ENCODE measurements at regions not wholly inside any gene's neighbourhood (a gene's known extent, or its start where the extent isn't known, plus 50 kb on each side); places are given as distances from the start of the nearest gene placed in this dataset.
A peak's percentile ranks its signal among the peaks of the same experiment; 100 is the strongest.

DNA sequence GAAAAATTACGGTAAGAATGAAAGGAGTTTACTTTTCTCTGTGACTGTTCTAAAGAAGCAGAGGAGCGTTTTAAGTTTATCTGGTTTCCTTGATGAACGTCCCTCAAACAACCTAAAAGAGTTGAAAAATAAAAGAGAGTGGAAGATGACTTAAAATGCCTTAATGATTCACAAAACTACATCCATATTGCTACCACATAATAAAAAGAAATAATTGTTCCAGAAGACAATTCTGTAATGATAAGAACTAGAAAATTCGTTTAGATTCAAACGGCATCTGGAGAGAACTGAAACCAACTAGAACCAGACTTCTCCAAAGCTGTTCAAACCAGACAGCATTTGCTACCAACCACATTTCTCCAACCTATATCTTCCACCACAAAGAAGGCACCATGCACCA lies 68.1 kb downstream of the TEKT4 start:
- DNase-seq (ENCODE audit: extremely low read depth in 1 of 11, low read depth in 9 of 11, low spot score in 4 of 11) = no peak

DNA sequence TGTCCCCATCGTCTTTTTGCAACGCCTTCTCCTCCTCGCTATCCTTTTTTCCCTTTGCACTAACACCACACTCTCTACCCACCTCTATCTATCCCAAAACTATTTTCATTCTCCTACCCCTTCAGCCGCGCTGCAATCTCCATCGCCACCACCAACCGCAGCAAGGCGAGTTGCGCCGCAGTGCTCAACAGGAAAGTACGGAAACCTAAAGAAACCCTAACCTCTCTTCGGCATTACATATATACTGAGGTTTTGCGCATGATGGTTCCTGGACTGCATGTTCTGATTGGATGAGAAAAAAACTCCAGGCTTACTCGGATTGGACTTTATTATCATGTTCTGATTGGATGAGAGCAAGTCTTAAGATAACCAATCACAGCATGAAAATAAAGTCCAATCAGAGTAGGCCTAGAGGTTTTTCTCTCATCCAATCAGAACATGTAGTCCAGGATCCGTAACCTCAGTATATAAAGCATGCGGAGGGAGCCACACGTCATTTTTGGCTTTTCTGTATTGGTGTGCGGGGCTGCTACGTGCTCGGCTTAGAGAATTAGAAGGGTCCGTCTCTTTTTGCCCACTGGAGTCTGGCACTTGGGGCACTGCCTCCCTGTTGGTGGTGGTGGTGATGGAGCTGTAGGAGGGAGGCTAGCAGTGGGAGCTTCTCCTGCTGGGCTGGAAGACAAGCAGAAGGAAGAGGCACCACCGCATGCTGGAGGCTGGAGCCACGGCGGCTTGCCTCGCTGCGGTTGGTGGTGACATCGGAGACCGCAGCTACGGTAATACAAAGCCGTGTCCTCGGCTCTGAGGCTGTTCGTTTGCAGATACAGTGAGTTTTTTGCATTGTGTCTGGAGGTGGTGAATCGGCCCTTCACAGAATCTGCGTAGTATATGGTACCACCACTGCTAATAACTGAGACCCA lies 76.1 kb downstream of the TEKT4 start:
- no peak for DNase-seq (ENCODE audit: extremely low read depth in 1 of 11, low read depth in 9 of 11, low spot score in 4 of 11)

DNA sequence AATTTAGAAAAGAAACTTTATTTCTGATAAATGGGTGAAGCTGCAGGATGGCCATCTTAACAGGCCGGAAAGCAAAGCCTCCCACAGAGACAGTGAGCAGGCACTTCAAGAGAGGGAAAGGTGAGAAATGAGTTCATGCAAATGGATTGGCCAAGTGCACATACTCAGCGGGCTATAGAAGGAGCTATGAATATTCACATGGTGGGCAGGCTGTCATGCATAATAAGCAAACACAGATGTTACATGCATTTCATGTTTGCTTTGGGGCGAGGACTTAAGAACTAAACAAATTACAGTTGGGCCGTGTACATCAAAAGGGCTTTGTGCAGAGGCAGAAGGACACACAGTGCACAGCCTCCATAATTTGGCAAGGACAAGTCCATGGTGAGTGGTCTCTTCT lies 69.8 kb upstream of the MAL start:
- DNase-seq (ENCODE audit: extremely low read depth in 1 of 11, low read depth in 9 of 11, low spot score in 4 of 11) = no peak

DNA sequence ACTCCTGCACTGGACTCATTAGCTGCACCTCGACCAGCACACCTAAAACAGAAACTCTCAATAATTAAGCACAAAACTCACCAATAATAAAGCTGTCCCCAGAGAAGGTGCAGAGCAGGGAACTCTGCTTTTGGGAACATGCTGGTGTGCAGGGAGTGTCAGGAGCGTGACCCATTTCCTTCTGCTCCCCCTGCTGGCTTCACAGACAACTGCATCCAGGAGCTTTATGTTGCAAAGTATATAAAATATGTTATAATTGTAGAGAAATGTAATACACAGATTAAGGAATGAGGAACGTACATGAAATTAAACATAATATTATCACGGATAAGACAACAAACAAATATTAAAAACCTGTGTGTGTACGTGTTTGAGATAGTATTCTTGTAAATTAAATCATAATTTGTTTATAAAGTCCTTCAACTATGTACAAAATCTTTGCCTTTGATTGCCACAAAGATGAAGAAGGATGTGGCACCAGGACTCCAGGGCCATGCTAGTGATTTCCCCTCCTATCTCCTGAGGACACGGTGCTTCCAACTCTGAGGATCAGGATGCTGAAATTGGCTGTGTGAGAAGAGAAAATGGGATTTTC lies 68.6 kb upstream of the MAL start:
- peak in 8 of 11 donors; percentile 1 to 18 (median 10) for DNase-seq (ENCODE audit: extremely low read depth in 1 of 11, low read depth in 9 of 11, low spot score in 4 of 11)

DNA sequence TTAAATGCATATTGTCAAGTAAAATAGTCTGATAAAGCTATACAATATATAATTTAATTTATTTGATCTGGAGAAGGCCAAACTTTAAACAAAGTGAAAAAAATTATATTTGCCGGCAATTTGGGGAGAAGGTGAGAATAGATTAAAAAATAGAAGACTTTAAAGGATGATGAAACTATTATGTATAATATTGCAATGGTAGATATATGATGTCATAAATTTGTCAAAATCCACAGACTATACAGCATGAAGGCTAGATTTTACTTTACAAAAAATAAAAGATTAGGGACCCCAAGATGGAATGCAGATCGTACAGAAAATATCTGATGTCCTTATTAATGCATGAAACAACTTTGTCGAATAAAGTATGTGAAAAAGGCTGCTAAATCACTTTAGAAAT lies 67.3 kb upstream of the MAL start:
- no peak for DNase-seq (ENCODE audit: extremely low read depth in 1 of 11, low read depth in 9 of 11, low spot score in 4 of 11)

DNA sequence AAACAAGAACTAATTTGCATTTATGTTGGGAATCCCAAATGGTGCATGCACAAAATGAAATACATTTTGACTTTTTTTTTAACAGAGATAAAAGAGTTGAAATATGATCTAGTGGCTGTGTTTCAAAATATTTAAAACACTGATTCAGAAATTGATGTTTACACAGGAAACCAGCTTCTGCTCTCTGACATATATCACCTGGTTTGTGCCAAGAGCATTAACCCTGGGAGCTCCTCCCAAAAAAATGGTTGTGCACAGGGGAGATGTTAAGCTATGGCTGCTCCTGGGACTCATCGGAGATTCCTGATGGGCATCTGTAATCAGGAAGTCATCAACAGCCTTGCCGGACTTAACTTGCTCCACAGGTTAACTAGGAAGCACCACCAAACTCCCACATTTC lies 65.2 kb upstream of the MAL start:
- no peak for DNase-seq (ENCODE audit: extremely low read depth in 1 of 11, low read depth in 9 of 11, low spot score in 4 of 11)

DNA sequence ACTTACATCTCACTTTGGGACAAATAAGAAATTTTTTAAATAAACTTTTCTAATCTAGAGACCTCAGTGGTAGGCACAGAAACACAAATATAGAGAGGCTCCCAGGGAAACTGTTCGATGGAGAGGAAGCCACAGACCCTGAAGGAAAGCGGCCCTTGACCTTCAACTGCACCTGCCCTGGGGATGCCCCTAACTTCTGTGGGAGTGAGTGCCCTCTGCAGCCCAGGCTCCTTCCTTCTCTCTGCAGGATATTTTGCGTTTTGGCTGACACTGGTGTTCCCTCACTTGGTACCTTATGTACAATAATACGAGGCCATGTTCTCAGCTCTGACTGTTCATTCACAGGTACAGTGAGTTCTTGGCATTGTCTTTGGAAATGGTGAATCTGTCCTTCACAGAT lies 64.8 kb upstream of the MAL start:
- DNase-seq (ENCODE audit: extremely low read depth in 1 of 11, low read depth in 9 of 11, low spot score in 4 of 11) = no peak

DNA sequence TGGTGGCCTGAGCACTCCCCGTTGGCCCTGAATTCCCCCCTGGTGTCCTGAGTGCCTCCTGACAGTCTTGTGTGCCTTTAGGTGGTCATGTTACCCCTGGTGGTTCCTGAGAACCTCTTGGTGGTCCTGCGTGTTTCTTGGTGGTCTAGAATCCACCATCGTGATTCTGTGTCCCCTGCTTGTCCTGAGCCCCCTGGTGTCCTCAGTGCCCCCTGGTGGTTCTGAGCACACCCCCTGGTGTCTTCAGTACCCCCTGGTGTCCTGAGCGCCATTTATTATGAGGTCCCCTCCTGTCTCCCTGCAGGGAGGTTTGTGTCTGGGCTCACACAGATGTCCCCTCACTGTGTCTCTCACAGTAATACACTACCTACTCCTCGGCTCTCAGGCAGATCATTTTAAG lies 61.3 kb upstream of the MAL start:
- no peak for DNase-seq (ENCODE audit: extremely low read depth in 1 of 11, low read depth in 9 of 11, low spot score in 4 of 11)

DNA sequence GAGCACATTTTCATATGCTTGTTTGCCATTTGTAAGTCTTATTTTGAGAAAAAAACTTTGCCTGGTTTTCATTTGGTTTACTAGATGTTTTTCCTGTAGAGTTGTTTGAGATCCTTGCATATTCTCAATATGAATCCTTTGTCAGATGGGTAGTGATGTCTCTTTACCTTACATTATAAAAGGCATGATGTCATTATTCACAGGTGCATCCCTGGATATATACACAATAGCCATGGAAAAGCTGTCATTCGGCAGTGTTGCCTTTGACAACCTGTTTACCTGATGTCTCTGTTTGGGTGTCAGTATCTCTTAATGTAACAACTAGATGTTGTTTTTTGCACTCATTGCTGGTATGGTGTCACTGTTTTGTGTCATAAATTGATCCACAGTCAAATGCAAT lies 58.8 kb upstream of the MAL start:
- DNase-seq (ENCODE audit: extremely low read depth in 1 of 11, low read depth in 9 of 11, low spot score in 4 of 11) = no peak

DNA sequence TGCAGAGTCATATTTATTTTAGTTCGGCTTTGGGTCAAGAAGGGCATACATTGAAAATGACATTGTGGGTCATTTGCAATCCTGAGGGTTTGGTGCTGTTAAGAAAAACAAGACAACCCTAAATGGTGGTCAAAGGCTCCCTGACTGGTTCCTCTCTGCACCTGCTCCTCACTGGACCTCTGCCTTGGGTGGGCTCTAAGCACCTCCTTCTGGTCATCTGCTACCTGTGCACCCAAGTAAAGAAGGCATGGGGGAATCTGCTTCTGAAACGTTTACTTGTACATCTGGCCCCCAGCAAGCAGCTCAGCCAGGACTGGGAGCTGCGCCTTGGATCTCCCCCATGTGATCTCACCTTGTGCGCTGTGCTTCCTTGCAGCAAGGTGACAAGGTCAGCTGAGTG lies 55.2 kb upstream of the MAL start:
- no peak for DNase-seq (ENCODE audit: extremely low read depth in 1 of 11, low read depth in 9 of 11, low spot score in 4 of 11)
